Activated CD4-positive, alpha-beta memory T cell treated with anti-CD3 and anti-CD28 coated beads for 36 hours (primary cell): ENCODE measurements at regions not wholly inside any gene's neighbourhood (a gene's known extent, or its start where the extent isn't known, plus 50 kb on each side); places are given as distances from the start of the nearest gene placed in this dataset.

Experiments used
- CTCF ChIA-PET: fragments of 350-600 bp; sonication (Branson Sonifier 250); formaldehyde crosslinking; loops from one replicate; lab custom pipeline; 2021; ENCODE audit warnings: antibody characterized with exemption, inconsistent platforms; lab: Charles Lee
- POLR2A ChIA-PET: fragments of 350-600 bp; sonication (Branson Sonifier 250); formaldehyde crosslinking; loops from one replicate; lab custom pipeline; 2021; ENCODE audit warnings: antibody characterized with exemption; lab: Charles Lee
- DNase-seq: peaks from one replicate; pipeline ENCODE4 v3.0.0-alpha.2; 2020
- H3K27ac Mint-ChIP-seq: one replicate; pipeline ENCODE4 v1.8.0; 2021; ENCODE audit warnings: mixed read lengths
- H3K27me3 Mint-ChIP-seq: one replicate; pipeline ENCODE4 v1.8.0; 2021; ENCODE audit warnings: mixed read lengths
- H3K36me3 Mint-ChIP-seq: one replicate; pipeline ENCODE4 v1.8.0; 2021; ENCODE audit warnings: mixed read lengths
- H3K4me1 Mint-ChIP-seq: one replicate; pipeline ENCODE4 v1.8.0; 2021; ENCODE audit warnings: low read depth, mixed read lengths
- H3K4me3 Mint-ChIP-seq: one replicate; pipeline ENCODE4 v1.8.0; 2021; ENCODE audit warnings: mild to moderate bottlenecking, mixed read lengths
- H3K9me3 Mint-ChIP-seq: one replicate; pipeline ENCODE4 v1.8.0; 2021; ENCODE audit warnings: mixed read lengths
- intact Hi-C: fragments of 100-400 bp; cut with micrococcal nuclease; formaldehyde crosslinking; loops from one replicate; pipeline ENCODE4 v1.15.1; 2023

- Mint-ChIP-seq H3K4me3 (no peak overlapping the region), H3K4me1 (no peaks in the 10 kb centered on the region), H3K36me3 (no peaks in the 10 kb centered on the region), H3K27me3 (no peaks in the 10 kb centered on the region), H3K9me3 (peaks cover 3% of the 10 kb centered on the region), H3K27ac (no peak overlapping the region)
- ChIA-PET CTCF (no interaction called here), POLR2A (no interaction called here)
- DNase-seq, result no peak
- intact Hi-C loops, result no loop called here
Observed at GRCh38 chr16:73290258-73290657, 242.3 kb upstream of the ZFHX3 start.

- Mint-ChIP-seq H3K36me3 (no peaks in the 10 kb centered on the region), H3K27ac (no peak overlapping the region), H3K27me3 (no peaks in the 10 kb centered on the region), H3K9me3 (peaks cover 3% of the 10 kb centered on the region), H3K4me3 (no peak overlapping the region), H3K4me1 (no peaks in the 10 kb centered on the region)
- ChIA-PET CTCF (no interaction called here), POLR2A (no interaction called here)
- DNase-seq, result no peak
- intact Hi-C loops, result no loop called here
Observed at GRCh38 chr16:73289232-73289631, 241.3 kb upstream of the ZFHX3 start.

GRCh38 chr16:73288520-73288919, 240.6 kb upstream of the ZFHX3 start:
- Mint-ChIP-seq H3K27me3 (no peaks in the 10 kb centered on the region), H3K4me1 (no peaks in the 10 kb centered on the region), H3K9me3 (peaks cover 3% of the 10 kb centered on the region), H3K4me3 (no peak overlapping the region), H3K27ac (no peak overlapping the region), H3K36me3 (no peaks in the 10 kb centered on the region)
- ChIA-PET POLR2A (no interaction called here), CTCF (no interaction called here)
- no peak for DNase-seq
- intact Hi-C loops, result no loop called here

GRCh38 chr16:73287859-73288405, 240.0 kb upstream of the ZFHX3 start:
- intact Hi-C loops, result no loop called here
- H3K27ac Mint-ChIP-seq, result no peak overlapping the region
- peaks cover 2% of the 10 kb centered on the region for H3K9me3 Mint-ChIP-seq
- DNase-seq, result no peak
- no peaks in the 10 kb centered on the region for H3K4me1 Mint-ChIP-seq
- CTCF ChIA-PET, result no interaction called here
- POLR2A ChIA-PET, result no interaction called here
- H3K4me3 Mint-ChIP-seq, result no peak overlapping the region
- H3K36me3 Mint-ChIP-seq, result no peaks in the 10 kb centered on the region
- no peaks in the 10 kb centered on the region for H3K27me3 Mint-ChIP-seq

GRCh38 chr16:73286346-73287267, 238.7 kb upstream of the ZFHX3 start:
- Mint-ChIP-seq H3K36me3 (no peaks in the 10 kb centered on the region), H3K27ac (no peak overlapping the region), H3K27me3 (no peaks in the 10 kb centered on the region), H3K4me3 (no peak overlapping the region), H3K4me1 (no peaks in the 10 kb centered on the region), H3K9me3 (no peaks in the 10 kb centered on the region)
- ChIA-PET POLR2A (no interaction called here), CTCF (no interaction called here)
- intact Hi-C loops, result no loop called here
- DNase-seq, result no peak

GRCh38 chr16:73285436-73286201, 237.7 kb upstream of the ZFHX3 start:
- H3K36me3 Mint-ChIP-seq, result no peaks in the 10 kb centered on the region
- H3K27ac Mint-ChIP-seq, result no peak overlapping the region
- ChIA-PET CTCF (no interaction called here), POLR2A (no interaction called here)
- intact Hi-C loops, result no loop called here
- H3K9me3 Mint-ChIP-seq, result peaks cover 2% of the 10 kb centered on the region
- no peaks in the 10 kb centered on the region for H3K27me3 Mint-ChIP-seq
- H3K4me1 Mint-ChIP-seq, result no peaks in the 10 kb centered on the region
- no peak for DNase-seq
- no peak overlapping the region for H3K4me3 Mint-ChIP-seq

- no peak overlapping the region for H3K27ac Mint-ChIP-seq
- H3K9me3 Mint-ChIP-seq, result peaks cover 17% of the 10 kb centered on the region
- ChIA-PET POLR2A (no interaction called here), CTCF (no interaction called here)
- no peaks in the 10 kb centered on the region for H3K4me1 Mint-ChIP-seq
- H3K36me3 Mint-ChIP-seq, result no peaks in the 10 kb centered on the region
- no peak overlapping the region for H3K4me3 Mint-ChIP-seq
- intact Hi-C loops, result no loop called here
- DNase-seq, result no peak
- no peaks in the 10 kb centered on the region for H3K27me3 Mint-ChIP-seq
Observed at GRCh38 chr16:73280388-73280787, 232.5 kb upstream of the ZFHX3 start.

GRCh38 chr16:73279451-73279850, 231.5 kb upstream of the ZFHX3 start:
- no peaks in the 10 kb centered on the region for H3K4me1 Mint-ChIP-seq
- ChIA-PET CTCF (no interaction called here), POLR2A (no interaction called here)
- intact Hi-C loops, result no loop called here
- no peak overlapping the region for H3K27ac Mint-ChIP-seq
- H3K36me3 Mint-ChIP-seq, result no peaks in the 10 kb centered on the region
- H3K9me3 Mint-ChIP-seq, result peaks cover 17% of the 10 kb centered on the region
- DNase-seq, result no peak
- no peaks in the 10 kb centered on the region for H3K27me3 Mint-ChIP-seq
- no peak overlapping the region for H3K4me3 Mint-ChIP-seq

- ChIA-PET POLR2A (no interaction called here), CTCF (no interaction called here)
- H3K36me3 Mint-ChIP-seq, result no peaks in the 10 kb centered on the region
- DNase-seq, result no peak
- H3K27ac Mint-ChIP-seq, result no peak overlapping the region
- intact Hi-C loops, result no loop called here
- peaks cover 17% of the 10 kb centered on the region for H3K9me3 Mint-ChIP-seq
- no peaks in the 10 kb centered on the region for H3K4me1 Mint-ChIP-seq
- H3K4me3 Mint-ChIP-seq, result no peak overlapping the region
- no peaks in the 10 kb centered on the region for H3K27me3 Mint-ChIP-seq
Observed at GRCh38 chr16:73277071-73277470, 229.1 kb upstream of the ZFHX3 start.

- ChIA-PET POLR2A (no interaction called here), CTCF (no interaction called here)
- Mint-ChIP-seq H3K4me3 (no peak overlapping the region), H3K4me1 (no peaks in the 10 kb centered on the region), H3K9me3 (peaks cover 13% of the 10 kb centered on the region), H3K36me3 (no peaks in the 10 kb centered on the region), H3K27me3 (no peaks in the 10 kb centered on the region), H3K27ac (no peak overlapping the region)
- intact Hi-C loops, result no loop called here
- no peak for DNase-seq
Observed at GRCh38 chr16:73275448-73275847, 227.5 kb upstream of the ZFHX3 start.

GRCh38 chr16:73275024-73275423, 227.1 kb upstream of the ZFHX3 start:
- Mint-ChIP-seq H3K27me3 (no peaks in the 10 kb centered on the region), H3K36me3 (no peaks in the 10 kb centered on the region), H3K27ac (no peak overlapping the region), H3K4me3 (no peak overlapping the region), H3K4me1 (no peaks in the 10 kb centered on the region), H3K9me3 (peaks cover 10% of the 10 kb centered on the region)
- CTCF ChIA-PET, result no interaction called here
- DNase-seq, result no peak
- intact Hi-C loops, result no loop called here
- POLR2A ChIA-PET, result no interaction called here

GRCh38 chr16:73274140-73274539, 226.2 kb upstream of the ZFHX3 start:
- H3K4me3 Mint-ChIP-seq, result no peak overlapping the region
- H3K27me3 Mint-ChIP-seq, result no peaks in the 10 kb centered on the region
- intact Hi-C loops, result no loop called here
- peaks cover 11% of the 10 kb centered on the region for H3K9me3 Mint-ChIP-seq
- DNase-seq, result no peak
- no peaks in the 10 kb centered on the region for H3K4me1 Mint-ChIP-seq
- H3K27ac Mint-ChIP-seq, result no peak overlapping the region
- POLR2A ChIA-PET, result no interaction called here
- CTCF ChIA-PET, result no interaction called here
- H3K36me3 Mint-ChIP-seq, result no peaks in the 10 kb centered on the region
